ENCODE measurements at regions not wholly inside any gene's neighbourhood (a gene's known extent, or its start where the extent isn't known, plus 50 kb on each side); places are given as distances from the start of the nearest gene placed in this dataset.
"Not testable (repeated sequence)": the region's sequence is repeated elsewhere in the genome, so short reads cannot be mapped to it uniquely, and the experiment has no call there.

- no peak for DNase-seq (ENCODE audit: low spot score)
Measured at GRCh38 chr4:131309628-131310027, 1839.5 kb upstream of the PCDH10 start.

GRCh38 chr4:131316086-131316485 is 1833.0 kb upstream of the PCDH10 start:
- no peak for DNase-seq (ENCODE audit: low spot score)

- DNase-seq (ENCODE audit: low spot score) = no peak
Measured at GRCh38 chr4:131337936-131338335, 1811.2 kb upstream of the PCDH10 start.

GRCh38 chr4:131339137-131339536 is 1810.0 kb upstream of the PCDH10 start:
- no peak for DNase-seq (ENCODE audit: low spot score)

GRCh38 chr4:131344761-131345160 is 1804.3 kb upstream of the PCDH10 start:
- no peak for DNase-seq (ENCODE audit: low spot score)

- no peak for DNase-seq (ENCODE audit: low spot score)
Measured at GRCh38 chr4:131347816-131348215, 1801.3 kb upstream of the PCDH10 start.

- DNase-seq (ENCODE audit: low spot score) = no peak
Measured at GRCh38 chr4:131348263-131348662, 1800.8 kb upstream of the PCDH10 start.

- not testable (repeated sequence) for DNase-seq (ENCODE audit: low spot score)
Measured at GRCh38 chr4:131352371-131352770, 1796.7 kb upstream of the PCDH10 start.

- no peak for DNase-seq (ENCODE audit: low spot score)
Measured at GRCh38 chr4:131366714-131367113, 1782.4 kb upstream of the PCDH10 start.

GRCh38 chr4:131367441-131367840 is 1781.7 kb upstream of the PCDH10 start:
- no peak for DNase-seq (ENCODE audit: low spot score)

- no peak for DNase-seq (ENCODE audit: low spot score)
Measured at GRCh38 chr4:131370846-131371245, 1778.2 kb upstream of the PCDH10 start.

GRCh38 chr4:131381055-131381454 is 1768.0 kb upstream of the PCDH10 start:
- no peak for DNase-seq (ENCODE audit: low spot score)

- DNase-seq (ENCODE audit: low spot score) = no peak
Measured at GRCh38 chr4:131382839-131383238, 1766.3 kb upstream of the PCDH10 start.

- no peak for DNase-seq (ENCODE audit: low spot score)
Measured at GRCh38 chr4:131388277-131388676, 1760.8 kb upstream of the PCDH10 start.

- DNase-seq (ENCODE audit: low spot score) = no peak
Measured at GRCh38 chr4:131408102-131408501, 1741.0 kb upstream of the PCDH10 start.

- DNase-seq (ENCODE audit: low spot score) = no peak
Measured at GRCh38 chr4:131411393-131411792, 1737.7 kb upstream of the PCDH10 start.

GRCh38 chr4:131419147-131419546 is 1729.9 kb upstream of the PCDH10 start:
- no peak for DNase-seq (ENCODE audit: low spot score)

GRCh38 chr4:131426023-131426758 is 1722.9 kb upstream of the PCDH10 start:
- no peak for DNase-seq (ENCODE audit: low spot score)

- no peak for DNase-seq (ENCODE audit: low spot score)
Measured at GRCh38 chr4:131427000-131427399, 1722.1 kb upstream of the PCDH10 start.

GRCh38 chr4:131430302-131430701 is 1718.8 kb upstream of the PCDH10 start:
- DNase-seq (ENCODE audit: low spot score) = no peak

- no peak for DNase-seq (ENCODE audit: low spot score)
Measured at GRCh38 chr4:131441004-131441688, 1707.9 kb upstream of the PCDH10 start.

GRCh38 chr4:131447883-131448282 is 1701.2 kb upstream of the PCDH10 start:
- DNase-seq (ENCODE audit: low spot score) = no peak

- DNase-seq (ENCODE audit: low spot score) = no peak
Measured at GRCh38 chr4:131450572-131451209, 1698.4 kb upstream of the PCDH10 start.
